IMR-90 (cell line): ENCODE measurements at regions not wholly inside any gene's neighbourhood (a gene's known extent, or its start where the extent isn't known, plus 50 kb on each side); places are given as distances from the start of the nearest gene placed in this dataset.
A peak's percentile ranks its signal among the peaks of the same experiment; 100 is the strongest.

ENCODE experiments used
- ATAC-seq: fragments of 200-7000 bp; cut with Tn5 transposase; 2 replicates; pipeline ENCODE4 v1.9.1; 2020; ENCODE audit warnings: low read depth, mild to moderate bottlenecking, moderate library complexity
- BruUV-seq: library from RNA; stranded (reverse); fragments of 400-500 nt; replicated peaks from 2 replicates; lab custom pipeline; 2021; lab: Mats Ljungman, UMichigan
- CTCF ChIA-PET: fragments of 300-600 bp; formaldehyde crosslinking; extraction: SDS; loops from one replicate; lab custom pipeline; 2021; ENCODE audit warnings: antibody characterized with exemption; lab: Yijun Ruan, JAX
- POLR2A ChIA-PET: fragments of 300-600 bp; sonication (Branson Sonifier 250); formaldehyde crosslinking; loops from one replicate; lab custom pipeline; 2022; ENCODE audit warnings: antibody characterized with exemption; ENCODE audit not compliant: unreplicated experiment; lab: Charles Lee
- DNase-seq: peaks from one replicate; pipeline ENCODE4 v3.0.0; 2013
- H2AFZ ChIP-seq: replicated peaks from 2 replicates; pipeline ENCODE3; 2013; ENCODE audit warnings: low read length, mild to moderate bottlenecking; ENCODE audit not compliant: poor library complexity
- H2AK5ac ChIP-seq: 2 replicates; pipeline ENCODE4 v1.6.1; 2013; ENCODE audit warnings: low read depth, low read length, inconsistent platforms
- H2AK9ac ChIP-seq: replicated peaks from 2 replicates; pipeline ENCODE3; 2013; ENCODE audit warnings: mild to moderate bottlenecking, low read depth, low read length, moderate library complexity; ENCODE audit not compliant: poor library complexity
- H2BK120ac ChIP-seq: 2 replicates; pipeline ENCODE4 v1.6.1; 2013; ENCODE audit warnings: low read depth, low read length, inconsistent platforms
- H2BK15ac ChIP-seq: 3 replicates; pipeline ENCODE4 v1.6.1; 2013; ENCODE audit warnings: low read depth, low read length, inconsistent platforms
- H2BK20ac ChIP-seq: 2 replicates; pipeline ENCODE4 v1.6.1; 2013; ENCODE audit warnings: low read depth, mild to moderate bottlenecking, inconsistent platforms, low read length, moderate library complexity
- H2BK5ac ChIP-seq: 2 replicates; pipeline ENCODE4 v1.6.1; 2013; ENCODE audit warnings: mild to moderate bottlenecking, low read depth, low read length, inconsistent platforms; ENCODE audit not compliant: poor library complexity, severe bottlenecking
- H3K14ac ChIP-seq: replicated peaks from 2 replicates; pipeline ENCODE4 v1.6.1; 2013; ENCODE audit warnings: low read depth, low read length, inconsistent platforms
- H3K18ac ChIP-seq: 2 replicates; pipeline ENCODE4 v1.6.1; 2013; ENCODE audit warnings: low read depth, low read length, control low read depth
- H3K23ac ChIP-seq: 2 replicates; pipeline ENCODE4 v1.6.1; 2013; ENCODE audit warnings: low read depth, low read length, inconsistent platforms
- H3K27ac ChIP-seq: 2 replicates; pipeline ENCODE4 v1.5.1; 2013; ENCODE audit warnings: mild to moderate bottlenecking, control low read depth, low read length; ENCODE audit not compliant: insufficient read depth
- H3K27me3 ChIP-seq: 2 replicates; pipeline ENCODE4 v1.6.1; 2013; ENCODE audit warnings: low read length; ENCODE audit not compliant: control insufficient read depth, insufficient read depth
- H3K36me3 ChIP-seq: 2 replicates; pipeline ENCODE4 v1.6.1; 2013; ENCODE audit warnings: low read length, mixed read lengths; ENCODE audit not compliant: control insufficient read depth, insufficient read depth
- H3K4ac ChIP-seq: 2 replicates; pipeline ENCODE4 v1.6.1; 2013; ENCODE audit warnings: low read depth, low read length, inconsistent platforms
- H3K4me1 ChIP-seq: 2 replicates; pipeline ENCODE4 v1.6.1; 2013; ENCODE audit warnings: low read length, mixed read lengths; ENCODE audit not compliant: control insufficient read depth, insufficient read depth
- H3K4me2 ChIP-seq: 2 replicates; pipeline ENCODE4 v1.6.1; 2013; ENCODE audit warnings: low read depth, mild to moderate bottlenecking, control low read depth, low read length, moderate library complexity
- H3K4me3 ChIP-seq: 2 replicates; pipeline ENCODE4 v1.5.1; 2013; ENCODE audit warnings: low read depth, mild to moderate bottlenecking, control low read depth, low read length, moderate library complexity; ENCODE audit not compliant: insufficient read depth
- H3K56ac ChIP-seq: 2 replicates; pipeline ENCODE4 v1.6.1; 2013; ENCODE audit warnings: low read length, inconsistent platforms; ENCODE audit not compliant: insufficient read depth; ENCODE audit errors: extremely low read depth
- H3K79me1 ChIP-seq, 2 experiments: 2 replicates each; pipeline ENCODE4 v1.6.1; 2013; ENCODE audit warnings: low read length in 2 of 2, inconsistent platforms in 1 of 2, low read depth in 1 of 2
- H3K9ac ChIP-seq: 2 replicates; pipeline ENCODE4 v1.6.1; 2013; ENCODE audit warnings: low read depth, low read length, control low read depth
- H3K9me1 ChIP-seq: 2 replicates; pipeline ENCODE4 v1.6.1; 2013; ENCODE audit warnings: low read length, inconsistent platforms; ENCODE audit not compliant: insufficient read depth
- H3K9me3 ChIP-seq: 2 replicates; pipeline ENCODE4 v1.6.1; 2013; ENCODE audit warnings: low read length; ENCODE audit not compliant: control insufficient read depth, insufficient read depth
- H4K20me1 ChIP-seq: 2 replicates; pipeline ENCODE4 v1.6.1; 2013; ENCODE audit warnings: low read length, inconsistent platforms; ENCODE audit not compliant: insufficient read depth
- H4K5ac ChIP-seq: 2 replicates; pipeline ENCODE4 v1.6.1; 2013; ENCODE audit warnings: mild to moderate bottlenecking, low read depth, low read length, control low read depth
- H4K8ac ChIP-seq, 2 experiments: 2 replicates each; pipeline ENCODE4 v1.6.1; 2013; ENCODE audit warnings: low read depth in 2 of 2, low read length in 2 of 2, control low read depth in 1 of 2, inconsistent platforms in 1 of 2
- H4K91ac ChIP-seq: 2 replicates; pipeline ENCODE4 v1.6.1; 2013; ENCODE audit warnings: low read depth, low read length, inconsistent platforms; ENCODE audit not compliant: insufficient read depth
- RFX5 ChIP-seq: IDR thresholded peaks from 2 replicates; pipeline ENCODE4 v1.8.0; 2012; ENCODE audit warnings: low read depth, mild to moderate bottlenecking, low read length, moderate library complexity
- SMC3 ChIP-seq: fragments of 150-350 bp; IDR thresholded peaks from 2 replicates; pipeline ENCODE4 v1.6.1; 2016; ENCODE audit warnings: low read depth, mild to moderate bottlenecking, antibody characterized with exemption, low read length, moderate library complexity
- WGBS, 2 experiments: methylation state at CpG; one replicate each; pipeline versions ENCODE4 v1.1.5 to v1.1.7; 2013; ENCODE audit warnings: missing lambda C conversion rate in 2 of 2; ENCODE audit not compliant: insufficient read length in 1 of 2; ENCODE audit errors: extremely low coverage in 2 of 2; 5-methylcytosine and 5-hydroxymethylcytosine counted together
- dilution Hi-C: fragments of 300-500 bp; cut with HindIII; formaldehyde crosslinking; loops from one replicate; pipeline ENCODE4 v1.14.3; 2018; ENCODE audit warnings: low sequenced_read_pairs; ENCODE audit not compliant: unreplicated experiment
- in situ Hi-C: fragments of 300-500 bp; cut with MboI; formaldehyde crosslinking; loops from 3 replicates; pipeline ENCODE4 v1.14.3; 2019; ENCODE audit warnings: low sequenced_read_pairs, inconsistent platforms, mixed read lengths
- intact Hi-C: fragments of 100-400 bp; cut with micrococcal nuclease; formaldehyde crosslinking; loops from 2 replicates; pipeline ENCODE4 v1.10.0; 2022

DNA sequence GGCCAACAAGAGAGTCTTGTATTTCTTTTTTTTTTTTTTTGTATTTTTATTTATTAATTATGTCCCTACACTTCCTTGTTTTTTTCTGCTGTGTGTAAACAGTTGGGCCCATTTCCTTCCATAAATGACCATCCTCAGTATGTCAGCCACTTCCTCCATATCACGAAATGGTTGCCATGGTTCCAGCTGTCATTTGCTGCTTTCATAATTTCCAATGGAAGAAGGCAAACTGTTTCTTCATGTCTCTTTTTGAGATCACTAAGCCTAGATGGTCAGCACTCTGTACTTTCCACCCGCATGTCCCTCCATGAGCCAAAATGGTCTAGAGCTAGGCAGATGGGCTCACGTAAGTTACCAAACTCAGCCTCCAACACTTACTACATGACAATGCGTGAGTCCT, 133.5 kb upstream of the FOXF1 start:
- peak overlapping the region; percentile 49; the same call in 1 of the 2 replicates for H3K23ac ChIP-seq
- H2AK5ac ChIP-seq: peak overlapping the region; percentile 93
- no peak for ATAC-seq
- no peak overlapping the region for H2BK5ac ChIP-seq
- dilution Hi-C loops: no loop called here
- H3K9me1 ChIP-seq: peaks cover 17% of the 10 kb centered on the region
- H2BK120ac ChIP-seq: peak overlapping the region; percentile 78
- no peak overlapping the region for H3K27ac ChIP-seq
- TF ChIP-seq SMC3 (no peak), RFX5 (no peak)
- CTCF ChIA-PET: no interaction called here
- no TSS peak for BruUV-seq
- 50% methylated on average over 2 of the region's 4 CpGs; no CpG with 5 or more reads in 1 of the 2 experiments for WGBS, 2 experiments
- no peak overlapping the region for H3K9ac ChIP-seq
- no peak for DNase-seq
- no peaks in the 10 kb centered on the region for H3K27me3 ChIP-seq
- no peak overlapping the region for H3K56ac ChIP-seq
- POLR2A ChIA-PET: no interaction called here
- intact Hi-C loops: no loop called here
- peak overlapping the region; percentile 93 for H2BK20ac ChIP-seq
- H4K5ac ChIP-seq: no peak overlapping the region
- peaks cover 5% of the 10 kb centered on the region; the same call in 1 of the 2 replicates for H3K9me3 ChIP-seq
- in situ Hi-C loops: no loop called here
- H2AFZ ChIP-seq: no peak overlapping the region
- no peaks in the 10 kb centered on the region; a peak in 1 of 4 replicates for H3K79me1 ChIP-seq
- no peak overlapping the region for H3K4me3 ChIP-seq
- H3K4ac ChIP-seq: peak overlapping the region; percentile 86
- H3K18ac ChIP-seq: no peak overlapping the region
- H3K4me2 ChIP-seq: no peak overlapping the region
- no peaks in the 10 kb centered on the region for H3K36me3 ChIP-seq
- peak overlapping the region; percentile 94 for H2BK15ac ChIP-seq
- H2AK9ac ChIP-seq: no peak overlapping the region
- no peaks in the 10 kb centered on the region for H4K20me1 ChIP-seq
- H4K91ac ChIP-seq: peak overlapping the region; percentile 52; the same call in 1 of the 2 replicates
- peaks cover 27% of the 10 kb centered on the region for H3K4me1 ChIP-seq
- peak overlapping the region; percentile 65 for H3K14ac ChIP-seq
- H4K8ac ChIP-seq: peak overlapping the region; percentile 24 to 45; a peak in 2 of 4 replicates
